ENCODE measurements at regions not wholly inside any gene's neighbourhood (a gene's known extent, or its start where the extent isn't known, plus 50 kb on each side); places are given as distances from the start of the nearest gene placed in this dataset.

DNA sequence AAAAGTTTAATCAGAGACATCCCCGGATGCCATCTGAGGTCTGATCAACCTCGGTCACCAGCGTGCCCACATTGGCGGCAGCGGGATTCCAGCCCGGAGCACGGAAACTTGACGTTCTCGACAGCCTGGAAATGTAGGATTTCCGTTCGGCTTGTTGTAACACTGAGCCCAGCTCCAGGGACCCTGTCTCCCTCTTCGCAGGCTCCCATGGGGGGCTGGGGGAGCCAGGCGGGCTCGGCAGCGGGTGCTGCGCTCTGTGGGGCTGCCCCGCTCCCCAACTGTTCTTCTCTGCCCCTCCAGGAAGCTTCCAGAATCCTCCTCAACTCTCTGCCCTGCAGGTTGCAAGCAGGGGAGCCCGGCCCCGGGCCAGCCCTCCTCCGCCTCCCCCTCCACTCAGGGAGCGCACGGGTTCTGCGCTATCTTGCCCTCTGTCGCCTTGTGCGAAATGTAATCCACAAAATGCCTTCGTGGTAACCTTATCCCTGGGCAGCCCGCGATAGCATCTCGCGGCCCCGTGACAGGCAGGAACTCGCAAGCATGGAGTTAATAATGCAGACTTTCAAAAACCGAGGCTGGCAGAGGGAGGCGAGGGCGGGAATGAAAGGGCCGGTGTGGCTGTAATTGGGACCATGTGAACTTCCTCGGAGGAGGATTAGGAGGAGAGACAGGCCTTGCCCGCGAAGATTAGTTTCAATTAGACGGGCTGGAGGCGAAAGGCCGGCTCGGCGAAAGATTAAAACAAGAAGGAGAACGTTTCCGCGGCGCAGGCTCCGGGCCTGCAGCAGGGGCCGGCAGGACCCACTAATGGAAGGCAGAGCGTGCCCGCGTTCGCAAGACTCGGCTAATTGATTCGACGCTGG, 53.9 kb upstream of the TTC34 start:
- Histone ChIP-seq H3K79me2 (ENCODE audit: control insufficient read depth in 1 of 2, insufficient read depth in 2 of 2, low read length in 2 of 2) (no peaks in the 10 kb centered on the region), H3K18ac (ENCODE audit: extremely low read depth, low read length) (no peak overlapping the region), H4K5ac (ENCODE audit: insufficient read length, low read depth, low read length) (no peak overlapping the region), H3K14ac (ENCODE audit: insufficient read length) (no peak overlapping the region), H3K79me1 (ENCODE audit: low read depth, low read length) (no peaks in the 10 kb centered on the region), H3K23ac (ENCODE audit: insufficient read length) (no peak overlapping the region), H3K4me2 (ENCODE audit: insufficient read depth in 1 of 2, low read depth in 2 of 2, low read length in 2 of 2) (no peak overlapping the region), H3K27me3 (replicated peaks in 1 of 4; ENCODE audit: control insufficient read depth in 3 of 4, extremely low read depth in 1 of 4, insufficient read depth in 3 of 4, low read length in 3 of 4) (no peaks in the 10 kb centered on the region), H3K4me3 (ENCODE audit: extremely low read depth in 1 of 4, insufficient read depth in 2 of 4, low read depth in 3 of 4, low read length in 4 of 4) (no peak overlapping the region), H4K8ac (ENCODE audit: extremely low read depth, insufficient read depth, low read length) (no peak overlapping the region), H2AFZ (ENCODE audit: low read length) (no peak overlapping the region), H3K4ac (replicated peaks; ENCODE audit: insufficient read length, low read depth, low read length) (no peak overlapping the region), H2BK120ac (replicated peaks; ENCODE audit: low read depth, low read length) (no peak overlapping the region), H3K4me1 (replicated peaks in 1 of 4; ENCODE audit: control insufficient read depth in 3 of 4, insufficient read depth in 4 of 4, low read length in 3 of 4) (no peaks in the 10 kb centered on the region), H4K91ac (replicated peaks; ENCODE audit: insufficient read length, low read length) (no peak overlapping the region), H3K9me3 (ENCODE audit: insufficient read depth in 2 of 2, low read depth in 1 of 2, low read length in 1 of 2) (peaks cover 77 to 92% of the 10 kb centered on the region in 2 experiments), H2BK20ac (ENCODE audit: low read length) (no peak overlapping the region), H3K36me3 (ENCODE audit: control insufficient read depth in 2 of 4, insufficient read depth in 4 of 4, low read length in 3 of 4) (no peaks in the 10 kb centered on the region), H3K56ac (replicated peaks; ENCODE audit: insufficient read length, low read depth, low read length) (no peak overlapping the region), H2BK5ac (ENCODE audit: low read depth, low read length) (no peak overlapping the region), H3K9ac (replicated peaks in 1 of 4; ENCODE audit: extremely low read depth in 1 of 4, low read depth in 3 of 4, low read length in 3 of 4) (no peak overlapping the region), H3K23me2 (ENCODE audit: low read depth, low read length) (no peaks in the 10 kb centered on the region; the same call in 1 of the 2 replicates), H2BK15ac (ENCODE audit: low read length) (no peak overlapping the region), H2AK5ac (ENCODE audit: low read depth, low read length) (no peak overlapping the region), H2BK12ac (ENCODE audit: low read depth, low read length) (no peak overlapping the region), H3K27ac (ENCODE audit: low read depth, low read length) (no peak overlapping the region), H4K20me1 (replicated peaks in 1 of 2; ENCODE audit: control insufficient read depth in 1 of 2, insufficient read depth in 2 of 2, low read length in 2 of 2) (no peaks in the 10 kb centered on the region)
- no peak for FAIRE-seq
- CTCF ChIA-PET (ENCODE audit: partially characterized antibody) = no interaction called here
- TF ChIP-seq RFX5 (IDR thresholded peaks at IDR 0.05; ENCODE audit: borderline replicate concordance, low read depth, low read length) (no peak), ASH2L (IDR thresholded peaks at IDR 0.05; ENCODE audit: low read length) (no peak), NANOG (IDR thresholded peaks at IDR 0.05; ENCODE audit: insufficient read depth, low read depth, low read length, poor library complexity, severe bottlenecking) (no peak), RBBP5 (IDR thresholded peaks at IDR 0.05; ENCODE audit: borderline replicate concordance, low read depth, low read length) (no peak), SP4 (IDR thresholded peaks at IDR 0.05; ENCODE audit: low read length) (no peak), JUND (IDR thresholded peaks at IDR 0.05; ENCODE audit: low read length) (no peak)
- DNase-seq (ENCODE audit: low read depth in 1 of 2, low spot score in 2 of 2) = no peak
- POLR2A ChIA-PET (ENCODE audit: partially characterized antibody) = no interaction called here
- WGBS, 2 experiments (ENCODE audit: extremely low coverage in 1 of 2, insufficient coverage in 1 of 2, insufficient read length in 1 of 2, insufficient replicate concordance in 2 of 2, low coverage in 1 of 2, low lambda C conversion rate in 2 of 2, missing lambda C conversion rate in 1 of 2) = 84% methylated on average over 51 of the region's 57 CpGs; no CpG with 5 or more reads in 1 of the 2 experiments
